ENCODE measurements at regions not wholly inside any gene's neighbourhood (a gene's known extent, or its start where the extent isn't known, plus 50 kb on each side); places are given as distances from the start of the nearest gene placed in this dataset.

GRCh38 chr4:184968366-184968765, 49.9 kb upstream of the HELT start:
- no peak for DNase-seq (ENCODE audit: low spot score)

All from mucosa of gallbladder (tissue), 1 donor.